NT2/D1 (cell line): ENCODE measurements at regions not wholly inside any gene's neighbourhood (a gene's known extent, or its start where the extent isn't known, plus 50 kb on each side); places are given as distances from the start of the nearest gene placed in this dataset.

Experiments
- DNase-seq: peaks from one replicate; pipeline ENCODE4 v3.0.0-alpha.2; 2011; ENCODE audit warnings: low read depth, low spot score
- H3K27me3 ChIP-seq: 2 replicates; pipeline ENCODE4 v1.6.0; 2011; ENCODE audit warnings: mild to moderate bottlenecking; ENCODE audit not compliant: insufficient read length, insufficient read depth
- H3K36me3 ChIP-seq: 2 replicates; pipeline ENCODE4 v1.6.1; 2011; ENCODE audit warnings: mild to moderate bottlenecking, low read length, mixed read lengths; ENCODE audit not compliant: insufficient read depth, insufficient read length
- H3K4me1 ChIP-seq: 2 replicates; pipeline ENCODE4 v1.5.1; 2011; ENCODE audit not compliant: insufficient read depth, insufficient read length
- H3K4me3 ChIP-seq: 2 replicates; pipeline ENCODE4 v1.5.1; 2011; ENCODE audit warnings: low read depth; ENCODE audit not compliant: insufficient read length
- H3K9ac ChIP-seq: 2 replicates; pipeline ENCODE4 v1.6.0; 2011; ENCODE audit warnings: low read depth; ENCODE audit not compliant: insufficient read length
- H3K9me3 ChIP-seq: 2 replicates; pipeline ENCODE4 v1.5.1; 2011; ENCODE audit warnings: mild to moderate bottlenecking, low read length; ENCODE audit not compliant: insufficient read depth
- SUZ12 ChIP-seq: IDR thresholded peaks from 2 replicates; pipeline ENCODE4 v1.6.1; 2011; ENCODE audit not compliant: insufficient read length, insufficient read depth; ENCODE audit errors: extremely low read depth
- YY1 ChIP-seq: IDR thresholded peaks from 2 replicates; pipeline ENCODE4 v1.6.1; 2011; ENCODE audit not compliant: insufficient read length, insufficient read depth
- ZNF274 ChIP-seq: IDR thresholded peaks from 2 replicates; pipeline ENCODE4 v1.6.1; 2011; ENCODE audit warnings: mild to moderate bottlenecking, low read depth, low read length

- H3K36me3 ChIP-seq = no peaks in the 10 kb centered on the region
- no peaks in the 10 kb centered on the region for H3K4me1 ChIP-seq
- no peak overlapping the region for H3K9ac ChIP-seq
- H3K4me3 ChIP-seq = no peak overlapping the region
- peaks cover 8% of the 10 kb centered on the region; the same call in 1 of the 2 replicates for H3K9me3 ChIP-seq
- DNase-seq = no peak
- TF ChIP-seq SUZ12 (no peak), YY1 (no peak), ZNF274 (no peak)
- no peaks in the 10 kb centered on the region for H3K27me3 ChIP-seq
Observed at GRCh38 chr2:145314119-145314633, 794.3 kb upstream of the ZEB2 start.

- TF ChIP-seq YY1 (no peak), SUZ12 (no peak), ZNF274 (no peak)
- Histone ChIP-seq H3K36me3 (no peaks in the 10 kb centered on the region), H3K4me3 (no peak overlapping the region), H3K4me1 (no peaks in the 10 kb centered on the region), H3K9ac (no peak overlapping the region), H3K9me3 (no peaks in the 10 kb centered on the region), H3K27me3 (no peaks in the 10 kb centered on the region)
- DNase-seq = no peak
Observed at GRCh38 chr2:145305889-145306288, 786.0 kb upstream of the ZEB2 start.

GRCh38 chr2:145304501-145304900 is 784.6 kb upstream of the ZEB2 start:
- peak; percentile 9 for DNase-seq
- Histone ChIP-seq H3K36me3 (no peaks in the 10 kb centered on the region), H3K9me3 (no peaks in the 10 kb centered on the region), H3K27me3 (no peaks in the 10 kb centered on the region), H3K4me1 (no peaks in the 10 kb centered on the region), H3K9ac (no peak overlapping the region), H3K4me3 (no peak overlapping the region)
- TF ChIP-seq SUZ12 (no peak), YY1 (no peak), ZNF274 (no peak)

- H3K9me3 ChIP-seq = no peaks in the 10 kb centered on the region
- no peaks in the 10 kb centered on the region for H3K27me3 ChIP-seq
- no peaks in the 10 kb centered on the region for H3K4me1 ChIP-seq
- TF ChIP-seq ZNF274 = no peak
- TF ChIP-seq YY1 = no peak
- TF ChIP-seq SUZ12 = no peak
- no peaks in the 10 kb centered on the region for H3K36me3 ChIP-seq
- H3K4me3 ChIP-seq = no peak overlapping the region
- H3K9ac ChIP-seq = no peak overlapping the region
- no peak for DNase-seq
Observed at GRCh38 chr2:145303536-145303935, 783.6 kb upstream of the ZEB2 start.

GRCh38 chr2:145302886-145303285 is 783.0 kb upstream of the ZEB2 start:
- Histone ChIP-seq H3K9ac (no peak overlapping the region), H3K27me3 (no peaks in the 10 kb centered on the region), H3K4me1 (no peaks in the 10 kb centered on the region), H3K9me3 (no peaks in the 10 kb centered on the region), H3K4me3 (no peak overlapping the region), H3K36me3 (no peaks in the 10 kb centered on the region)
- no peak for DNase-seq
- TF ChIP-seq ZNF274 = no peak
- no peak for TF ChIP-seq SUZ12
- TF ChIP-seq YY1 = no peak

- no peak for TF ChIP-seq ZNF274
- DNase-seq = no peak
- H3K9ac ChIP-seq = no peak overlapping the region
Observed at GRCh38 chr2:145302451-145302850, 782.5 kb upstream of the ZEB2 start.

GRCh38 chr2:145299368-145299767 is 779.4 kb upstream of the ZEB2 start:
- TF ChIP-seq SUZ12 (no peak), ZNF274 (no peak), YY1 (no peak)
- no peak overlapping the region for H3K9ac ChIP-seq

More at GRCh38 chr2:145302451-145302850, 782.5 kb upstream of the ZEB2 start:
- H3K4me3 ChIP-seq = no peak overlapping the region
- no peaks in the 10 kb centered on the region for H3K27me3 ChIP-seq
- H3K9me3 ChIP-seq = no peaks in the 10 kb centered on the region
- no peaks in the 10 kb centered on the region for H3K4me1 ChIP-seq
- no peaks in the 10 kb centered on the region for H3K36me3 ChIP-seq

More at GRCh38 chr2:145299368-145299767, 779.4 kb upstream of the ZEB2 start:
- DNase-seq = no peak
- Histone ChIP-seq H3K27me3 (no peaks in the 10 kb centered on the region), H3K36me3 (no peaks in the 10 kb centered on the region), H3K4me1 (no peaks in the 10 kb centered on the region), H3K9me3 (no peaks in the 10 kb centered on the region), H3K4me3 (no peak overlapping the region)
